HCT116 (cell line): ENCODE measurements at regions not wholly inside any gene's neighbourhood (a gene's known extent, or its start where the extent isn't known, plus 50 kb on each side); places are given as distances from the start of the nearest gene placed in this dataset.

Experiments used
- ATAC-seq: fragments of 200-7000 bp; cut with Tn5 transposase; 2 replicates; pipeline ENCODE4 v1.9.1; 2020; ENCODE audit warnings: mild to moderate bottlenecking, moderate library complexity
- BruUV-seq: library from RNA; stranded (reverse); fragments of 400-500 nt; replicated peaks from 2 replicates; lab custom pipeline; 2021; lab: Mats Ljungman, UMichigan
- CTCF ChIA-PET: fragments of 300-600 bp; sonication (Branson Sonifier 250); formaldehyde crosslinking; loops from one replicate; lab custom pipeline; 2021; ENCODE audit warnings: antibody characterized with exemption; lab: Charles Lee
- POLR2A ChIA-PET: fragments of 300-600, 350-600 bp; sonication (Branson Sonifier 250); formaldehyde crosslinking; loops from one replicate; lab custom pipeline; 2021; ENCODE audit warnings: antibody characterized with exemption; lab: Charles Lee
- RAD21 ChIA-PET, 2 experiments: fragments of 300-600 bp; sonication (Branson Sonifier 250); formaldehyde crosslinking; loops; one replicate each; lab custom pipeline; 2023; ENCODE audit warnings: low total read pairs in 2 of 2; ENCODE audit not compliant: uncharacterized antibody in 2 of 2, unreplicated experiment in 2 of 2, low non-redundant PET in 1 of 2; lab: Charles Lee
- DNase-seq: peaks from one replicate; pipeline ENCODE4 v3.0.0-alpha.2; 2010; ENCODE audit warnings: low read depth, low spot score
- H2AFZ ChIP-seq: fragments of 200-600 bp; shearing (Covaris generic), sonication (generic); 2 replicates; pipeline ENCODE4 v1.6.1; 2017; ENCODE audit warnings: low read depth, mixed run types, mixed read lengths, antibody characterized with exemption, low read length; ENCODE audit not compliant: poor library complexity, severe bottlenecking
- H3K27ac ChIP-seq: 2 replicates; pipeline ENCODE4 v1.5.1; 2012; ENCODE audit warnings: low read depth, low read length
- H3K27me3 ChIP-seq: fragments of 200-600 bp; sonication (generic); 2 replicates; pipeline ENCODE4 v1.6.1; 2016; ENCODE audit warnings: mixed run types, low read length, mixed read lengths; ENCODE audit not compliant: insufficient read depth
- H3K36me3 ChIP-seq, 2 experiments: fragments of 200-500 bp in 1 of 2; fragments of 200-600 bp in 1 of 2; sonication (Bioruptor generic) in 1 of 2; sonication (generic) in 1 of 2; 2 replicates each; pipeline versions ENCODE4 v1.5.1 to v1.6.1; 2014 to 2016; ENCODE audit warnings: low read length in 2 of 2, inconsistent platforms in 1 of 2, mixed read lengths in 1 of 2, mixed run types in 1 of 2; ENCODE audit not compliant: insufficient read depth in 2 of 2, control insufficient read depth in 1 of 2
- H3K4me1 ChIP-seq, 2 experiments: fragments of 200-600 bp in 1 of 2; sonication (generic) in 1 of 2; 2 replicates each; pipeline versions ENCODE4 v1.5.1 to v1.6.1; 2012 to 2017; ENCODE audit warnings: low read length in 2 of 2, inconsistent platforms in 1 of 2, mild to moderate bottlenecking in 1 of 2, mixed read lengths in 1 of 2, mixed run types in 1 of 2, moderate library complexity in 1 of 2; ENCODE audit not compliant: insufficient read depth in 2 of 2, control insufficient read depth in 1 of 2
- H3K4me2 ChIP-seq: fragments of 200-600 bp; sonication (generic); 2 replicates; pipeline ENCODE4 v1.6.1; 2017; ENCODE audit warnings: mixed run types, low read length, mixed read lengths
- H3K4me3 ChIP-seq, 2 experiments: fragments of 200-600 bp in 1 of 2; sonication (generic) in 1 of 2; replicated peaks in 1 of 2; 2 replicates each; pipeline ENCODE4 v1.5.1; 2011 to 2016; ENCODE audit warnings: low read length in 2 of 2, control low read depth in 1 of 2, low read depth in 1 of 2, mild to moderate bottlenecking in 1 of 2, mixed read lengths in 1 of 2, mixed run types in 1 of 2
- H3K79me2 ChIP-seq: fragments of 200-600 bp; sonication (generic); 2 replicates; pipeline ENCODE4 v1.6.1; 2017; ENCODE audit warnings: mild to moderate bottlenecking, mixed run types, low read length, moderate library complexity, mixed read lengths; ENCODE audit not compliant: insufficient read depth
- H3K9ac ChIP-seq: fragments of 200-600 bp; sonication (generic); 2 replicates; pipeline ENCODE4 v1.6.1; 2016; ENCODE audit warnings: low read length, mixed read lengths
- H3K9me2 ChIP-seq: fragments of 200-600 bp; sonication (generic), shearing (Covaris generic); 2 replicates; pipeline ENCODE4 v1.6.1; 2017; ENCODE audit warnings: mixed run types, mild to moderate bottlenecking, moderate library complexity; ENCODE audit not compliant: insufficient read depth
- H3K9me3 ChIP-seq, 2 experiments: fragments of 200-500 bp in 1 of 2; fragments of 200-600 bp in 1 of 2; sonication (Bioruptor generic) in 1 of 2; sonication (generic) in 1 of 2; 2 replicates each; pipeline ENCODE4 v1.6.1; 2014 to 2017; ENCODE audit warnings: low read length in 2 of 2, mixed read lengths in 2 of 2, inconsistent platforms in 1 of 2, low read depth in 1 of 2, mild to moderate bottlenecking in 1 of 2, mixed run types in 1 of 2, moderate library complexity in 1 of 2; ENCODE audit not compliant: control insufficient read depth in 1 of 2, insufficient read depth in 1 of 2
- H4K20me1 ChIP-seq: fragments of 200-600 bp; sonication (generic), shearing (Covaris generic); 2 replicates; pipeline ENCODE4 v1.6.1; 2017; ENCODE audit warnings: mixed run types, mild to moderate bottlenecking, moderate library complexity; ENCODE audit not compliant: insufficient read depth
- CBX3 ChIP-seq: IDR thresholded peaks from 2 replicates; pipeline ENCODE4 v1.6.1; 2012; ENCODE audit warnings: low read depth
- EZH2 ChIP-seq: fragments of 200-600 bp; sonication (generic); IDR thresholded peaks from 2 replicates; pipeline ENCODE4 v1.6.1; 2017; ENCODE audit warnings: antibody characterized with exemption, mixed run types
- EZH2phosphoT487 ChIP-seq: fragments of 200-600 bp; IDR thresholded peaks from 2 replicates; pipeline ENCODE4 v1.6.1; 2018; ENCODE audit warnings: antibody characterized with exemption, borderline replicate concordance
- FOSL1 ChIP-seq: IDR thresholded peaks from 2 replicates; pipeline ENCODE4 v1.6.1; 2012; ENCODE audit warnings: low read depth
- POLR2AphosphoS5 ChIP-seq: IDR thresholded peaks from 2 replicates; pipeline ENCODE4 v1.6.1; 2011; ENCODE audit warnings: mild to moderate bottlenecking, low read depth, low read length, moderate library complexity
- REST ChIP-seq: IDR thresholded peaks from 2 replicates; pipeline ENCODE4 v1.6.1; 2012; ENCODE audit warnings: low read depth
- ZBTB33 ChIP-seq: IDR thresholded peaks from 2 replicates; pipeline ENCODE4 v1.6.1; 2011; ENCODE audit warnings: mild to moderate bottlenecking, low read length, moderate library complexity; ENCODE audit not compliant: insufficient replicate concordance; ENCODE audit errors: extremely low read depth
- intact Hi-C: fragments of 100-400 bp; cut with micrococcal nuclease; formaldehyde crosslinking; loops from 2 replicates; pipeline ENCODE4 v1.10.0; 2022

- TSS peak; percentile 55 for BruUV-seq
- H3K4me2 ChIP-seq, result peak overlapping the region; percentile 95
- peak overlapping the region; percentile 76 for H3K9ac ChIP-seq
- H3K9me3 ChIP-seq, result no peaks in the 10 kb centered on the region
- peaks cover 41% of the 10 kb centered on the region for H3K79me2 ChIP-seq
- no peak for DNase-seq
- CTCF ChIA-PET, result no interaction called here
- H3K4me1 ChIP-seq, result peaks cover 19 to 30% of the 10 kb centered on the region in 2 experiments
- H4K20me1 ChIP-seq, result no peaks in the 10 kb centered on the region
- H3K27me3 ChIP-seq, result no peaks in the 10 kb centered on the region
- RAD21 ChIA-PET, result no interaction called here
- POLR2A ChIA-PET, result no interaction called here
- H3K36me3 ChIP-seq, result no peaks in the 10 kb centered on the region
- peak overlapping the region; percentile 3; the same call in 1 of the 2 replicates for H3K27ac ChIP-seq
- H3K9me2 ChIP-seq, result no peaks in the 10 kb centered on the region
- H3K4me3 ChIP-seq, result peak overlapping the region; percentile 69 to 81
- intact Hi-C loops, result no loop called here
- no peak for ATAC-seq
- no peak for TF ChIP-seq FOSL1
- TF ChIP-seq EZH2phosphoT487, result no peak
- TF ChIP-seq CBX3, result no peak
- TF ChIP-seq POLR2AphosphoS5, result no peak
- TF ChIP-seq ZBTB33, result no peak
- TF ChIP-seq EZH2, result no peak
- TF ChIP-seq REST, result no peak
- no peak overlapping the region for H2AFZ ChIP-seq
These were observed 74.3 kb upstream of the VGLL4 start for GRCh38 chr3:11717768-11718636.
